HepG2 (cell line): ENCODE measurements at regions not wholly inside any gene's neighbourhood (a gene's known extent, or its start where the extent isn't known, plus 50 kb on each side); places are given as distances from the start of the nearest gene placed in this dataset.
A peak's percentile ranks its signal among the peaks of the same experiment; 100 is the strongest.
"Not testable (repeated sequence)": the region's sequence is repeated elsewhere in the genome, so short reads cannot be mapped to it uniquely, and the experiment has no call there.

Experiments used
- ATAC-seq: fragments of 200-7000 bp; cut with Tn5 transposase; 3 replicates; pipeline ENCODE4 v1.9.1; 2020; ENCODE audit warnings: mild to moderate bottlenecking, moderate library complexity
- BruUV-seq: library from RNA; stranded (reverse); fragments of 400-500 nt; replicated peaks from 2 replicates; lab custom pipeline; 2021; lab: Mats Ljungman, UMichigan
- CTCF ChIA-PET: fragments of 300-600 bp; formaldehyde crosslinking; extraction: SDS; loops from one replicate; lab custom pipeline; 2021; ENCODE audit warnings: low total read pairs, inconsistent platforms, low intra/inter-chr PET ratio; lab: Yijun Ruan, JAX
- POLR2A ChIA-PET: fragments of 350-600 bp; sonication (Branson Sonifier 250); formaldehyde crosslinking; loops from one replicate; lab custom pipeline; 2020; ENCODE audit warnings: antibody characterized with exemption, inconsistent platforms; lab: Yijun Ruan, JAX
- DNase-seq: peaks from one replicate; pipeline ENCODE4 v3.0.0-alpha.2; 2015; ENCODE audit warnings: low spot score
- FAIRE-seq: peaks from 3 replicates; lab custom pipeline; 2011; peaks lifted over from hg19 to GRCh38; lab: Jason Lieb, UNC
- H2AFZ ChIP-seq: one replicate; pipeline ENCODE4 v1.6.1; 2011; ENCODE audit warnings: low read length, inconsistent platforms
- H3K27ac ChIP-seq: fragments of 300-600 bp; 3 replicates; pipeline ENCODE4 v1.8.0; 2011; ENCODE audit warnings: mixed run types, mild to moderate bottlenecking, mixed read lengths, low read length, inconsistent platforms; ENCODE audit not compliant: insufficient read depth; ENCODE audit errors: extremely low read length
- H3K27me3 ChIP-seq, 2 experiments: fragments of 200-600 bp in 1 of 2; 2 replicates in 1 of 2; 3 replicates in 1 of 2; pipeline versions ENCODE4 v1.6.0 to v1.8.0; 2011; ENCODE audit warnings: low read length in 2 of 2, mild to moderate bottlenecking in 2 of 2, moderate library complexity in 2 of 2, inconsistent platforms in 1 of 2; ENCODE audit not compliant: insufficient read depth in 2 of 2, control insufficient read depth in 1 of 2
- H3K36me3 ChIP-seq, 2 experiments: fragments of 200-600 bp in 1 of 2; replicated peaks in 1 of 2; 2 replicates in 1 of 2; 3 replicates in 1 of 2; pipeline versions ENCODE4 v1.5.1 to v1.8.0; 2011; ENCODE audit warnings: low read length in 2 of 2, inconsistent platforms in 1 of 2; ENCODE audit not compliant: insufficient read depth in 2 of 2, control insufficient read depth in 1 of 2
- H3K4me1 ChIP-seq: 2 replicates; pipeline ENCODE4 v1.5.1; 2012; ENCODE audit warnings: low read length, inconsistent platforms; ENCODE audit not compliant: insufficient read depth
- H3K4me2 ChIP-seq: 2 replicates; pipeline ENCODE4 v1.6.0; 2011; ENCODE audit warnings: low read depth, low read length, inconsistent platforms
- H3K4me3 ChIP-seq, 3 experiments: fragments of 200-600 bp in 1 of 3; sonication (generic), shearing (Covaris generic) in 1 of 3; replicated peaks in 1 of 3; 2 replicates each; pipeline ENCODE4 v1.5.1; 2011 to 2016; ENCODE audit warnings: low read length in 3 of 3, inconsistent platforms in 2 of 3, low read depth in 2 of 3, mild to moderate bottlenecking in 2 of 3, control low read depth in 1 of 3, mixed read lengths in 1 of 3; ENCODE audit not compliant: insufficient read depth in 1 of 3
- H3K79me2 ChIP-seq: one replicate; pipeline ENCODE4 v1.6.1; 2011; ENCODE audit warnings: low read length, inconsistent platforms; ENCODE audit not compliant: insufficient read depth
- H3K9ac ChIP-seq: 2 replicates; pipeline ENCODE4 v1.6.0; 2011; ENCODE audit warnings: mild to moderate bottlenecking, low read depth, low read length, inconsistent platforms; ENCODE audit not compliant: insufficient read depth
- H3K9me3 ChIP-seq: 2 replicates; pipeline ENCODE4 v1.5.1; 2012; ENCODE audit warnings: mild to moderate bottlenecking, low read length
- H4K20me1 ChIP-seq: 2 replicates; pipeline ENCODE4 v1.6.0; 2011; ENCODE audit warnings: inconsistent platforms, mild to moderate bottlenecking, low read length, moderate library complexity; ENCODE audit not compliant: insufficient read depth
- WGBS: methylation state at CpG from one replicate; pipeline ENCODE4 v1.1.6; 2017; ENCODE audit warnings: low lambda C conversion rate; 5-methylcytosine and 5-hydroxymethylcytosine counted together
- in situ Hi-C: cut with HindIII; loops from 2 replicates; pipeline ENCODE4 v1.10.0; 2017; ENCODE audit warnings: low pct_unique_long_range_greater_than_20kb; ENCODE audit not compliant: extremely low pct_ligation_motif_present
- intact Hi-C: fragments of 100-400 bp; cut with micrococcal nuclease; formaldehyde crosslinking; loops from one replicate; pipeline ENCODE4 v1.10.0; 2022; ENCODE audit not compliant: unreplicated experiment

DNA sequence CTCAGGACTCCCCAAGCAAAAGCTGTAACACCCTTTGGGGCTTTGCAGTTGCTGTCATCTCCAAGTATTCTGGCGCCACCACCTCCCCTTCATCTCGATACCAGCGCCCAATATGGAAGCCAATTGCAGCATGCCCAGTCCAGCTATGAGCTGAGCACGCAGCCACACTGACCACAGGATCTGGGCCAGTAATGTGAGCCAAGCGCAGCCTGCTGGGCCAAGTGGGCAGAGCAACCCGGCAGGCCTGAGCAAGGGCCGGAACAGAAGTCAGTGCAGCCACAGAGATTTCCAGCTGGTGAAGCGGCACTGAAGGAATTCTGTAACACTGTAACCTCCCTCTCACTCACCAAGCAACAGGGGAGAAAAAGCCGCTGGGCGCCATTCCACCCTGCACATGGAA, 268.6 kb downstream of the SPATA31A1 start:
- H3K4me3 ChIP-seq, H3K36me3 ChIP-seq, H3K4me1 ChIP-seq, CTCF ChIA-PET, H3K79me2 ChIP-seq, H2AFZ ChIP-seq, DNase-seq, H3K27ac ChIP-seq, H3K9ac ChIP-seq, POLR2A ChIA-PET, H3K4me2 ChIP-seq, intact Hi-C loops, H4K20me1 ChIP-seq, H3K9me3 ChIP-seq, BruUV-seq, FAIRE-seq, in situ Hi-C loops, H3K27me3 ChIP-seq: not testable (repeated sequence)
- ATAC-seq, result peak; percentile 70
- WGBS, result no CpG with 5 or more reads among the region's 10 CpGs

DNA sequence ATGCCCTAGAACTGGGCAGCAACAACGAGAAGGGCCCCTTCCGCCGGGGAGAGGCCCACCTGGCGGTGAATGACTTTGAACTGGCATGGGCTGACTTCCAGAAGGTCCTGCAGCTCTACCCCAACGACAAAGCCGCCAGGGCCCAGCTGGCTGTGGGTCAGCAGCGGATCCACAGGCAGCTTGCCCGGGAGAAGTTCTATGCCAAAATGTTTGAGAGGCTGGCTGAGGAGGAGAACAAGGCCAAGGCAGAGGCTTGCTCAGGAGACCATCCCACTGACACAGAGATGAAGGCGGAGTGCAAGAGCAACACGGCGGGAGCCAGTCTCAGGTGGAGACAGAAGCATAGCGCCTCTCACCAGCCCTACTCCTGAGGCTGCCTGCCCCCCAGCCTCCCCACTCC, 276.6 kb downstream of the SPATA31A1 start:
- intact Hi-C loops, ATAC-seq, POLR2A ChIA-PET, H3K27ac ChIP-seq, H4K20me1 ChIP-seq, H3K9ac ChIP-seq, CTCF ChIA-PET, H3K4me3 ChIP-seq, H3K27me3 ChIP-seq, H2AFZ ChIP-seq, H3K4me1 ChIP-seq, FAIRE-seq, H3K36me3 ChIP-seq, DNase-seq, BruUV-seq, H3K9me3 ChIP-seq, in situ Hi-C loops, H3K4me2 ChIP-seq, H3K79me2 ChIP-seq: not testable (repeated sequence)
- no CpG with 5 or more reads among the region's 12 CpGs for WGBS

DNA sequence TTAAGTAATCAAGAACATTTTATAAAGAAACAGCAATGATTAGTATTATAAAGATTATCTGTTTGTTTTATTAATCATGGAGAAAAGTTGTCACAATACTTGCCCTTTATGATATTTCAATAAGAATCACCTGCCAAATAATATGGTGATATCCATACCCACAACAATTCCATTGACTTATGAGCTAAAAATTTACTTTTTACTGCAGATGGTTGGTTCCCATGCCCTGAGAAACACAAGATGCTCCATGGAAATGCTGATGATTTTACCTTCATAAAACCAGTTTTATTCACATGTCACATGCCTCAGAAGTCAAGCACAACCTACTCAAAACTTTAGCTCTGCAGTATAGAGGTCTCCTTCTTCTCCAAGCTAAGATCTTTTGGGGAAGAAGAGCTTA, 293.6 kb downstream of the SPATA31A1 start:
- DNase-seq, FAIRE-seq, in situ Hi-C loops, H3K4me2 ChIP-seq, H3K36me3 ChIP-seq, H3K9me3 ChIP-seq, H2AFZ ChIP-seq, CTCF ChIA-PET, BruUV-seq, intact Hi-C loops, H4K20me1 ChIP-seq, POLR2A ChIA-PET, H3K4me3 ChIP-seq, H3K79me2 ChIP-seq, H3K27ac ChIP-seq, H3K27me3 ChIP-seq, H3K4me1 ChIP-seq, ATAC-seq, H3K9ac ChIP-seq: not testable (repeated sequence)

DNA sequence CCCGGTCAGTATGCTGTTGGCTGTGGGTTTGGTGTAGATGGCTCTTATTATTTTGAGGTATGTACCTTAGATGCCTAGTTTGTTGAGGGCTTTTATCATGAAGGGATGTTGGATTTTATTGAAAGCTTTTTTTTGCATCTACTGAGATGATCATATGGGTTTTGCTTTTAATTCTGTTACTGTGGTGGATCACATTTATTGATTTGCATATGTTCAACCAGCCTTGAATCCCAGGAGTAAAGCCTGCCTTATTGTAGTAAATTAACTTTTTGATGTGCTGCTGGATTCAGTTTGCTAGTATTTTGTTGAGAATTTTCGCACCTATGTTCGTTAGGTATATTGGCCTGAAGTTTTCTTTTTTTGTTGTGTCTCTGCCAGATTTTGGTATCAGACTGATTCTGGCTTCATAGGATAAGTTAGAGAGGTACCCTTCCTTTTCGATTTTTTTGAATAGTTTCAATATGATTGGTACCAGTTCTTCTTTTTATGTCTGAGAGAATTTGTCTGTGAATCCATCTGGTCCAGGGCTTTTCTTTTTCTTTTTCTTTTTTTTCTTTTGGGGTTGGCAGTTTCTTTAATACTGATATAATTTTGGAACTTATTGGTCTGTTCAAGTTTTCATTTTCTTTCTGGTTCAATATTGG, 301.6 kb downstream of the SPATA31A1 start:
- BruUV-seq, POLR2A ChIA-PET, intact Hi-C loops: not testable (repeated sequence)

More for the DNA sequence above, 301.6 kb downstream of the SPATA31A1 start:
- H3K36me3 ChIP-seq, H3K27ac ChIP-seq, in situ Hi-C loops, H3K9ac ChIP-seq, ATAC-seq, DNase-seq, H3K4me2 ChIP-seq, H3K27me3 ChIP-seq, FAIRE-seq, H2AFZ ChIP-seq, H4K20me1 ChIP-seq, H3K79me2 ChIP-seq, H3K9me3 ChIP-seq, CTCF ChIA-PET, H3K4me3 ChIP-seq, H3K4me1 ChIP-seq: not testable (repeated sequence)
- WGBS, result no CpG with 5 or more reads among the region's 4 CpGs
